Nephron (organoid): ENCODE measurements at regions not wholly inside any gene's neighbourhood (a gene's known extent, or its start where the extent isn't known, plus 50 kb on each side); places are given as distances from the start of the nearest gene placed in this dataset.

Experiments
- H3K27ac Mint-ChIP-seq, 3 experiments: 2 replicates each; pipeline ENCODE4 v1.8.0; 2020; ENCODE audit warnings: mixed read lengths in 3 of 3, mild to moderate bottlenecking in 2 of 3, moderate library complexity in 1 of 3
- H3K27me3 Mint-ChIP-seq: 2 replicates; pipeline ENCODE4 v1.8.0; 2021; ENCODE audit warnings: low read depth, mild to moderate bottlenecking, moderate library complexity, mixed read lengths
- H3K36me3 Mint-ChIP-seq: 2 replicates; pipeline ENCODE4 v1.8.0; 2020; ENCODE audit warnings: low read depth, mixed read lengths
- H3K4me1 Mint-ChIP-seq: 2 replicates; pipeline ENCODE4 v1.8.0; 2020; ENCODE audit warnings: mixed read lengths
- H3K4me3 Mint-ChIP-seq, 3 experiments: 2 replicates each; pipeline ENCODE4 v1.8.0; 2020; ENCODE audit warnings: mild to moderate bottlenecking in 3 of 3, mixed read lengths in 3 of 3, moderate library complexity in 2 of 3
- H3K9me3 Mint-ChIP-seq: 2 replicates; pipeline ENCODE4 v1.8.0; 2020; ENCODE audit warnings: mixed read lengths
- CTCF ChIP-seq, 3 experiments: fragments of 200-600 bp; sonication (generic); IDR thresholded peaks; one replicate each; pipeline ENCODE4 v1.5.0; 2021; ENCODE audit warnings: antibody characterized with exemption in 3 of 3; ENCODE audit not compliant: unreplicated experiment in 3 of 3

GRCh38 chr4:167956676-167957075, 135.7 kb upstream of the ANXA10 start:
- Mint-ChIP-seq H3K36me3 (no peaks in the 10 kb centered on the region), H3K4me3 (no peak overlapping the region), H3K9me3 (peaks cover 32% of the 10 kb centered on the region), H3K27me3 (no peaks in the 10 kb centered on the region), H3K4me1 (no peaks in the 10 kb centered on the region), H3K27ac (no peak overlapping the region)
- no peak for TF ChIP-seq CTCF (IDR thresholded peaks at IDR 0.05; ENCODE audit: unreplicated experiment in 3 of 3)

- no peak overlapping the region for H3K27ac Mint-ChIP-seq
- TF ChIP-seq CTCF (IDR thresholded peaks at IDR 0.05; ENCODE audit: unreplicated experiment in 3 of 3) = no peak
- H3K27me3 Mint-ChIP-seq = no peaks in the 10 kb centered on the region
- no peaks in the 10 kb centered on the region for H3K4me1 Mint-ChIP-seq
- H3K36me3 Mint-ChIP-seq = no peaks in the 10 kb centered on the region
- peaks cover 4% of the 10 kb centered on the region for H3K9me3 Mint-ChIP-seq
- no peak overlapping the region for H3K4me3 Mint-ChIP-seq
Observed at GRCh38 chr4:167964766-167965373, 127.5 kb upstream of the ANXA10 start.

GRCh38 chr4:167966143-167966542, 126.2 kb upstream of the ANXA10 start:
- H3K27me3 Mint-ChIP-seq = no peaks in the 10 kb centered on the region
- no peak overlapping the region for H3K4me3 Mint-ChIP-seq
- no peak overlapping the region for H3K27ac Mint-ChIP-seq
- H3K9me3 Mint-ChIP-seq = peaks cover 7% of the 10 kb centered on the region
- no peaks in the 10 kb centered on the region for H3K4me1 Mint-ChIP-seq
- H3K36me3 Mint-ChIP-seq = no peaks in the 10 kb centered on the region
- no peak for TF ChIP-seq CTCF (IDR thresholded peaks at IDR 0.05; ENCODE audit: unreplicated experiment in 3 of 3)

GRCh38 chr4:167973513-167973912, 118.8 kb upstream of the ANXA10 start:
- no peak for TF ChIP-seq CTCF (IDR thresholded peaks at IDR 0.05; ENCODE audit: unreplicated experiment in 3 of 3)
- no peaks in the 10 kb centered on the region for H3K36me3 Mint-ChIP-seq
- no peak overlapping the region for H3K4me3 Mint-ChIP-seq
- no peaks in the 10 kb centered on the region for H3K27me3 Mint-ChIP-seq
- H3K4me1 Mint-ChIP-seq = no peaks in the 10 kb centered on the region
- peaks cover 63% of the 10 kb centered on the region for H3K9me3 Mint-ChIP-seq
- no peak overlapping the region for H3K27ac Mint-ChIP-seq

GRCh38 chr4:167985565-167985964, 106.8 kb upstream of the ANXA10 start:
- no peaks in the 10 kb centered on the region for H3K4me1 Mint-ChIP-seq
- no peak for TF ChIP-seq CTCF (IDR thresholded peaks at IDR 0.05; ENCODE audit: unreplicated experiment in 3 of 3)
- H3K27me3 Mint-ChIP-seq = no peaks in the 10 kb centered on the region
- H3K36me3 Mint-ChIP-seq = no peaks in the 10 kb centered on the region
- H3K9me3 Mint-ChIP-seq = peaks cover 20% of the 10 kb centered on the region
- no peak overlapping the region for H3K27ac Mint-ChIP-seq
- H3K4me3 Mint-ChIP-seq = no peak overlapping the region

GRCh38 chr4:167986044-167986443, 106.3 kb upstream of the ANXA10 start:
- Mint-ChIP-seq H3K27me3 (no peaks in the 10 kb centered on the region), H3K4me1 (no peaks in the 10 kb centered on the region), H3K4me3 (no peak overlapping the region), H3K27ac (no peak overlapping the region), H3K9me3 (peaks cover 19% of the 10 kb centered on the region), H3K36me3 (no peaks in the 10 kb centered on the region)
- no peak for TF ChIP-seq CTCF (IDR thresholded peaks at IDR 0.05; ENCODE audit: unreplicated experiment in 3 of 3)
